ENCODE measurements at regions not wholly inside any gene's neighbourhood (a gene's known extent, or its start where the extent isn't known, plus 50 kb on each side); places are given as distances from the start of the nearest gene placed in this dataset.

DNA sequence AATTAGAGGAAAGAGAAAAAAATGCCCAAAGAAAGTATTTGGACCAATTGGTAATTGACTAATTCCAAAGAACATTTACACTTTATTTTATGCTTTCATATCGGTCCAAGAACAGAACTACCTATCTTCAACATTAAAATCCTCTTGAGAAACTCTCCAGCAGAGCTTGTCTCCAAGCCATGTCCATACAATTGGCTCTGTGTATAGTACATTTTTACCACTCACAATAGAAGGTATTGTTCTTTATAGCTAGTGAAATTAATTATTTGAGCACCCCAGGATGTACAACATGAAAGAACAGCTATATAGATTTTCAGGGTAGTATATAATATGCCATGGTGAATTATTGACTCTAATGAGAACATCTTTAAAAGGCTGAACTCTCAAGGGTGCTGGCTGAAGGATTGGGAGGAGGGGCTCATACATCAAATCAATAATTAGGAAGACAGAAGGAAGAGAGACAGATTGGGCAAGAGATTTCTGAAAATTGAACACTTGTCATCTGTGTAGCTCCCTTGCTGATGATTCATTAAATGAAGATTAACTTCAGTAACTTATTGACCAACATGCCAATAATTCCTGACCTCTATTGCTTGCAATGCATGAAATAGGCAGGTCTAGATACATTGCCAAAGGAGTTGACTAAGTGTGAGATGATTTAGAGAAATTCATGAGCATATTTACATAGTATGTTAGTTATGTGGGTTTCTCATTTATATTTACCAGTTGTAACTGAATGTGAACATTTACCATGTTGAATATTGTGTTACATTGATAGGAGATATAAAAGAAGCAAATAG is 249.7 kb downstream of the MTERF1 start:
- FAIRE-seq (no peak), DNase-seq (ENCODE audit: insufficient read length, low spot score) (no peak)
- no peak for TF ChIP-seq POLR2A (IDR thresholded peaks at IDR 0.05; ENCODE audit: low read depth, low read length)

DNA sequence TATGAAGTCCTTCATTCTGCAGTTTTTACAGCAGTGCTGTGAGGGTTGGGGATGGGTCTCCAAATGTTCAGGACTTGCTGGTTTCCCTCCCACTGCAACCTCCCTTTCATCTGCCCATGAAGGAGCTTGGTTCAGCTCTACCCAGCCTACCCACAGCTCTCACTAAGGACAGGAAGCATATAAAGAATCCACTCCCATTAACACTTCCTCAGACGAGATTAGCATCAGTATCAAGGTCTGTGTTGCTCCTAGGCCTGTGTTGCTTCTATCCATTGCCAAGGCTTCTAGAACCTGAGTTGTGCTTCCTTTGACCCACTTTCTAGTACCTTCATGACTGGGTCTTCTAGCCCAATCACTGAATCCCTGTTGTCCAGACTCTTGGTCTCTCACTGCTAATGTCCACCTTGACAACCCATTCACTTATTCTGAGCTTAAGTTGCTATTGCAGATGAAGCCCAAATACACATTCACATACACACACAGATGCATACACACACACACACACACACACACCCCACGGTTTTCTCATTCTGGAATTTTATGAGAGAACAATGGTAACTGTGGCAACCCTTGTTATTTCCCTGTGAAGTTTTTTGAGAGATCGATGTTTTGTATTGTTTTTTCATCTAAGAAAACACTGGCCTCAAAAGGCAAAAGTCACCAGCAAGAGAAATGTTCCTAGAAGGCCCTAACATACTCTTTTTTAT is 248.1 kb downstream of the MTERF1 start:
- TF ChIP-seq POLR2A (IDR thresholded peaks at IDR 0.05; ENCODE audit: low read depth, low read length) = no peak
- DNase-seq (ENCODE audit: insufficient read length, low spot score) = no peak

DNA sequence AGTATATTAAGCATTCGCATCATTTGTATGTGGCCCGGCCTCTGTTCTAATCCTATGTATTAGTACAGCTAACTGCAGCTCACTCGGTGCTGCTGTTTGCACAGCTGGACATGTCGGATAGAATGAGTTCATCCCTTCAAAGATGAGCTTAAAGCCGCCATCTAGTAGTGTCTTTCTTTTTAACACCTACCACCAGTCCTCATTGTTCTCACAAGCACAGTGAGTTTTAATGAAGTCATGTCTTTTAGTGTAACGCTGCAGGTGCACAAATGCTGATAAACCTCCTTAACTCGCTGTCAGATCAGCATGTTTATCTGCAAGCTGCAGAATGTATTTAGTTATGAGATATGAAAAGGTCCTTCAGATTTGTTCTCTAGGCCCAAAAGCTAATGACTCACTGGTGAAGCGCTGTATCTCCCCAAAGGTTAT is 247.5 kb downstream of the MTERF1 start:
- TF ChIP-seq POLR2A (IDR thresholded peaks at IDR 0.05; ENCODE audit: low read depth, low read length) = no peak
- DNase-seq (ENCODE audit: insufficient read length, low spot score) = no peak
- no peak for FAIRE-seq

More for the DNA sequence above, 248.1 kb downstream of the MTERF1 start:
- FAIRE-seq = no peak

DNA sequence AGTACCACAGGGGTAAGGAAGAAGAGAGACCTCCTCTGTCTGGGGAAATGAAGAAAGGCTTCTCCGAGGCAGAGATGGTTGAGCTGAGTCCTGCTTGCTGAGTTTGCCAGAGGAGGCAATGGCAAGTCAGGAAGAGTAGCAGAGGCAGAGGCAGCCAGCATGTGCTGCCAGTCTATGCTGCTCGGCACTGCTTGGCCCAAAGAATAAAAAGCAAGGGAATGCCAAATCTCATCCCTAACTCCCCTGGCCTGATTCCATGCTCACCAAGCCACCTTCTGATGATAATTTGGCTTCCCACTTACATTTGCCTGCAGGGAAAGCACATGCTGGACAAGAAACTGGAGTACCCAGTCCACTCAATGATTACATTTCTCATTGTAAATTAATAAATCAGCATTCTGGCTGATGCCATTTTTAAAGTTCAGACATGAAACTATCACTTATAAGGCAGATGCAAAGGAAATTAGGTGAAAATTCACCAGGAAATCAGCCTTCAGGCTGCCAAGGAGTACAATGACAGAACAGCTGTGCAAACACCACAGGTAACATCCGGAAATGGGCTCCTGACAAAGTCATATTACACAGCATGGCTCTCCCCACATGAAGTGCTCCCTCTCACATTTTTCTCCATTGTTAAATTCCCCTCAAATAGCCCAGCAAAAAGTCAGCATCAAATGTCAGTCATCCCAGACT is 245.9 kb downstream of the MTERF1 start:
- DNase-seq (ENCODE audit: insufficient read length, low spot score) (no peak), FAIRE-seq (no peak)
- no peak for TF ChIP-seq POLR2A (IDR thresholded peaks at IDR 0.05; ENCODE audit: low read depth, low read length)

GRCh38 chr7:91636129-91636724 is 244.3 kb downstream of the MTERF1 start:
- TF ChIP-seq POLR2A (IDR thresholded peaks at IDR 0.05; ENCODE audit: low read depth, low read length) = no peak
- FAIRE-seq (no peak), DNase-seq (ENCODE audit: insufficient read length, low spot score) (no peak)

- no peak for TF ChIP-seq POLR2A (IDR thresholded peaks at IDR 0.05; ENCODE audit: low read depth, low read length)
- FAIRE-seq (no peak), DNase-seq (ENCODE audit: insufficient read length, low spot score) (no peak)
These were observed 243.8 kb downstream of the MTERF1 start for GRCh38 chr7:91636728-91637127.

GRCh38 chr7:91644256-91644655 is 236.2 kb downstream of the MTERF1 start:
- no peak for DNase-seq (ENCODE audit: insufficient read length, low spot score)
- FAIRE-seq = no peak
- no peak for TF ChIP-seq POLR2A (IDR thresholded peaks at IDR 0.05; ENCODE audit: low read depth, low read length)

- FAIRE-seq = no peak
- no peak for TF ChIP-seq POLR2A (IDR thresholded peaks at IDR 0.05; ENCODE audit: low read depth, low read length)
- no peak for DNase-seq (ENCODE audit: insufficient read length, low spot score)
These were observed 235.0 kb downstream of the MTERF1 start for GRCh38 chr7:91645542-91645941.

GRCh38 chr7:91651986-91652385 is 228.5 kb downstream of the MTERF1 start:
- DNase-seq (ENCODE audit: insufficient read length, low spot score) (no peak), FAIRE-seq (no peak)
- no peak for TF ChIP-seq POLR2A (IDR thresholded peaks at IDR 0.05; ENCODE audit: low read depth, low read length)

GRCh38 chr7:91653286-91653685 is 227.2 kb downstream of the MTERF1 start:
- FAIRE-seq (no peak), DNase-seq (ENCODE audit: insufficient read length, low spot score) (no peak)
- no peak for TF ChIP-seq POLR2A (IDR thresholded peaks at IDR 0.05; ENCODE audit: low read depth, low read length)

DNA sequence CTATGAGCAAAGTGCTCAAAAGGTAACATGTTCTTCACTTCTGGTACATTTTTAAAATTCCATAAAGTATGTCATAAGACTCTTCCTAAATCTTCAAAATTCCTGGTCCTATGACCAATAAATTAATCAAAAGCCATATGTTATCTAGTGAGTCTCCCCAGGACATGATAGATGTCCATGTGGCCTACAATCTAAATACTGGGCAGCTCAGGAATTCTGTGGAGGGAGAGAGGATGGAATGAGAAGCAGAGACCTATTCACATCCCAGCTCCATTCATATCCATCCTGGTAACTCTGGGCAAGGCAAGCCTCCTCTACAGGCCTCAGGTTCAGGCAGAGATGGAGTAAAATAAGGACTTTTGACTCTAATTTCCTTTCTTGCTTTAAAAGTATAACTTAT is 224.8 kb downstream of the MTERF1 start:
- DNase-seq (ENCODE audit: insufficient read length, low spot score) (no peak), FAIRE-seq (no peak)
- TF ChIP-seq POLR2A (IDR thresholded peaks at IDR 0.05; ENCODE audit: low read depth, low read length) = no peak

- DNase-seq (ENCODE audit: insufficient read length, low spot score) (no peak), FAIRE-seq (no peak)
- TF ChIP-seq POLR2A (IDR thresholded peaks at IDR 0.05; ENCODE audit: low read depth, low read length) = no peak
These were observed 223.7 kb downstream of the MTERF1 start for GRCh38 chr7:91656541-91657482.

GRCh38 chr7:91657483-91658071 is 222.9 kb downstream of the MTERF1 start:
- FAIRE-seq = no peak
- no peak for TF ChIP-seq POLR2A (IDR thresholded peaks at IDR 0.05; ENCODE audit: low read depth, low read length)
- DNase-seq (ENCODE audit: insufficient read length, low spot score) = no peak

Data from H54 (cell line).